H1 (cell line): ENCODE measurements at regions not wholly inside any gene's neighbourhood (a gene's known extent, or its start where the extent isn't known, plus 50 kb on each side); places are given as distances from the start of the nearest gene placed in this dataset.

Experiments
- BCL11A ChIP-seq, 2 experiments: IDR thresholded peaks; one replicate each; pipeline ENCODE4 v1.6.1; 2011; ENCODE audit warnings: low read depth in 2 of 2, low read length in 2 of 2, mild to moderate bottlenecking in 2 of 2
- EP300 ChIP-seq, 2 experiments: IDR thresholded peaks; 1 replicate in 1 of 2; 2 replicates in 1 of 2; pipeline ENCODE4 v1.6.1; 2011 to 2012; ENCODE audit warnings: low read depth in 2 of 2, low read length in 2 of 2, mild to moderate bottlenecking in 2 of 2, borderline replicate concordance in 1 of 2, inconsistent platforms in 1 of 2, moderate library complexity in 1 of 2
- EZH2 ChIP-seq: fragments of 200-600 bp; sonication (generic); IDR thresholded peaks from 2 replicates; pipeline ENCODE4 v1.7.1; 2012; ENCODE audit warnings: low read depth, mild to moderate bottlenecking, moderate library complexity, low read length, inconsistent platforms; ENCODE audit not compliant: severe bottlenecking
- JUND ChIP-seq: IDR thresholded peaks from 2 replicates; pipeline ENCODE4 v1.6.1; 2011; ENCODE audit warnings: mild to moderate bottlenecking, improper control_type of control experiment, low read length
- PHF8 ChIP-seq: fragments of 200-600 bp; sonication (generic); conservative IDR thresholded peaks from 2 replicates; pipeline ENCODE4 v1.7.1; 2012; ENCODE audit warnings: low read depth, mild to moderate bottlenecking, inconsistent platforms, low read length, moderate library complexity
- SP1 ChIP-seq: IDR thresholded peaks from 2 replicates; pipeline ENCODE4 v1.6.1; 2011; ENCODE audit warnings: low read depth, low read length
- SP2 ChIP-seq: IDR thresholded peaks from 2 replicates; pipeline ENCODE4 v1.6.1; 2012; ENCODE audit warnings: mild to moderate bottlenecking, low read length, inconsistent platforms
- TAF1 ChIP-seq: IDR thresholded peaks from 2 replicates; pipeline ENCODE4 v1.6.1; 2011; ENCODE audit warnings: mild to moderate bottlenecking, low read depth, low read length
- ZNF274 ChIP-seq: IDR thresholded peaks from 2 replicates; pipeline ENCODE4 v1.7.0; 2012; ENCODE audit warnings: low read length, borderline replicate concordance; ENCODE audit errors: extremely low read depth
- TF ChIP-seq, protein P1 (sequence below), 3 experiments: IDR thresholded peaks; 1 replicate in 2 of 3; 2 replicates in 1 of 3; pipeline versions ENCODE4 v1.5.1 to v1.6.1; 2011; ENCODE audit warnings: low read length in 3 of 3, mild to moderate bottlenecking in 3 of 3, inconsistent platforms in 2 of 3, low read depth in 1 of 3, moderate library complexity in 1 of 3; ENCODE audit not compliant: insufficient read depth in 1 of 3; ENCODE audit errors: control extremely low read depth in 1 of 3
- TF ChIP-seq, protein P2 (sequence below): fragments of 300-600 bp; sonication (generic); IDR thresholded peaks from 2 replicates; pipeline ENCODE4 v1.7.1; 2012; ENCODE audit warnings: low read length, moderate library complexity, mild to moderate bottlenecking, inconsistent platforms; ENCODE audit not compliant: insufficient replicate concordance
- TF ChIP-seq, protein P3 (sequence below): IDR thresholded peaks from 2 replicates; pipeline ENCODE4 v1.6.1; 2012; ENCODE audit warnings: low read length, inconsistent platforms

DNA sequence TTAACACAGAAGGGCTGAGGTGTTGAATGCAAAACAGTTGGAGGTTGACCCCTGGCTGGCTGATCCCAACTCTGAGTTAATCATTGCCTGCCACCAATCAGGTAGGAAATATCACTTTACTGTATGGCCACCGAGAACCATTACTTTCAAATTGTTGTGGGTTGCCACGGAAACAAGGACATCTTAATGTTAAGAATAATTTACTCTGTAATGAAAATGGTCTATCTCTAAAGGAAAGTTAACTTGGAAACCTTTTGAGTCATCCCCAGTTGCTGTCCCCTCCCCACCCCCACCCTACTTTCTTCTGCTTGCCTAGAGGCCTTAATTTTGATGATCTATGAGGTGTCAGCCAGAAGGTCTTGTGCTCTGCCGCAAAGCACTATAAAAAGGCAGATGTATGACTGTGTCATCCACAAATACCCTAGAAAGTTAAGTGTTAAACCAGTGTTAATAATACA is 78.7 kb upstream of the SNRK start:
- TF ChIP-seq EP300 (IDR thresholded peaks at IDR 0.05; ENCODE audit: borderline replicate concordance in 1 of 2, low read depth in 2 of 2, low read length in 2 of 2) (no peak), TAF1 (no peak), SP1 (no peak), EZH2 (no peak), PHF8 (no peak), SP2 (no peak), JUND (no peak), ZNF274 (no peak), BCL11A (IDR thresholded peaks at IDR 0.05; ENCODE audit: low read depth in 2 of 2, low read length in 2 of 2) (no peak)
- TF ChIP-seq, protein P1, sequence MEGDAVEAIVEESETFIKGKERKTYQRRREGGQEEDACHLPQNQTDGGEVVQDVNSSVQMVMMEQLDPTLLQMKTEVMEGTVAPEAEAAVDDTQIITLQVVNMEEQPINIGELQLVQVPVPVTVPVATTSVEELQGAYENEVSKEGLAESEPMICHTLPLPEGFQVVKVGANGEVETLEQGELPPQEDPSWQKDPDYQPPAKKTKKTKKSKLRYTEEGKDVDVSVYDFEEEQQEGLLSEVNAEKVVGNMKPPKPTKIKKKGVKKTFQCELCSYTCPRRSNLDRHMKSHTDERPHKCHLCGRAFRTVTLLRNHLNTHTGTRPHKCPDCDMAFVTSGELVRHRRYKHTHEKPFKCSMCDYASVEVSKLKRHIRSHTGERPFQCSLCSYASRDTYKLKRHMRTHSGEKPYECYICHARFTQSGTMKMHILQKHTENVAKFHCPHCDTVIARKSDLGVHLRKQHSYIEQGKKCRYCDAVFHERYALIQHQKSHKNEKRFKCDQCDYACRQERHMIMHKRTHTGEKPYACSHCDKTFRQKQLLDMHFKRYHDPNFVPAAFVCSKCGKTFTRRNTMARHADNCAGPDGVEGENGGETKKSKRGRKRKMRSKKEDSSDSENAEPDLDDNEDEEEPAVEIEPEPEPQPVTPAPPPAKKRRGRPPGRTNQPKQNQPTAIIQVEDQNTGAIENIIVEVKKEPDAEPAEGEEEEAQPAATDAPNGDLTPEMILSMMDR (IDR thresholded peaks at IDR 0.05; ENCODE audit: control extremely low read depth in 1 of 3, insufficient read depth in 1 of 3, low read depth in 1 of 3, low read length in 3 of 3): no peak
- TF ChIP-seq, protein P2, sequence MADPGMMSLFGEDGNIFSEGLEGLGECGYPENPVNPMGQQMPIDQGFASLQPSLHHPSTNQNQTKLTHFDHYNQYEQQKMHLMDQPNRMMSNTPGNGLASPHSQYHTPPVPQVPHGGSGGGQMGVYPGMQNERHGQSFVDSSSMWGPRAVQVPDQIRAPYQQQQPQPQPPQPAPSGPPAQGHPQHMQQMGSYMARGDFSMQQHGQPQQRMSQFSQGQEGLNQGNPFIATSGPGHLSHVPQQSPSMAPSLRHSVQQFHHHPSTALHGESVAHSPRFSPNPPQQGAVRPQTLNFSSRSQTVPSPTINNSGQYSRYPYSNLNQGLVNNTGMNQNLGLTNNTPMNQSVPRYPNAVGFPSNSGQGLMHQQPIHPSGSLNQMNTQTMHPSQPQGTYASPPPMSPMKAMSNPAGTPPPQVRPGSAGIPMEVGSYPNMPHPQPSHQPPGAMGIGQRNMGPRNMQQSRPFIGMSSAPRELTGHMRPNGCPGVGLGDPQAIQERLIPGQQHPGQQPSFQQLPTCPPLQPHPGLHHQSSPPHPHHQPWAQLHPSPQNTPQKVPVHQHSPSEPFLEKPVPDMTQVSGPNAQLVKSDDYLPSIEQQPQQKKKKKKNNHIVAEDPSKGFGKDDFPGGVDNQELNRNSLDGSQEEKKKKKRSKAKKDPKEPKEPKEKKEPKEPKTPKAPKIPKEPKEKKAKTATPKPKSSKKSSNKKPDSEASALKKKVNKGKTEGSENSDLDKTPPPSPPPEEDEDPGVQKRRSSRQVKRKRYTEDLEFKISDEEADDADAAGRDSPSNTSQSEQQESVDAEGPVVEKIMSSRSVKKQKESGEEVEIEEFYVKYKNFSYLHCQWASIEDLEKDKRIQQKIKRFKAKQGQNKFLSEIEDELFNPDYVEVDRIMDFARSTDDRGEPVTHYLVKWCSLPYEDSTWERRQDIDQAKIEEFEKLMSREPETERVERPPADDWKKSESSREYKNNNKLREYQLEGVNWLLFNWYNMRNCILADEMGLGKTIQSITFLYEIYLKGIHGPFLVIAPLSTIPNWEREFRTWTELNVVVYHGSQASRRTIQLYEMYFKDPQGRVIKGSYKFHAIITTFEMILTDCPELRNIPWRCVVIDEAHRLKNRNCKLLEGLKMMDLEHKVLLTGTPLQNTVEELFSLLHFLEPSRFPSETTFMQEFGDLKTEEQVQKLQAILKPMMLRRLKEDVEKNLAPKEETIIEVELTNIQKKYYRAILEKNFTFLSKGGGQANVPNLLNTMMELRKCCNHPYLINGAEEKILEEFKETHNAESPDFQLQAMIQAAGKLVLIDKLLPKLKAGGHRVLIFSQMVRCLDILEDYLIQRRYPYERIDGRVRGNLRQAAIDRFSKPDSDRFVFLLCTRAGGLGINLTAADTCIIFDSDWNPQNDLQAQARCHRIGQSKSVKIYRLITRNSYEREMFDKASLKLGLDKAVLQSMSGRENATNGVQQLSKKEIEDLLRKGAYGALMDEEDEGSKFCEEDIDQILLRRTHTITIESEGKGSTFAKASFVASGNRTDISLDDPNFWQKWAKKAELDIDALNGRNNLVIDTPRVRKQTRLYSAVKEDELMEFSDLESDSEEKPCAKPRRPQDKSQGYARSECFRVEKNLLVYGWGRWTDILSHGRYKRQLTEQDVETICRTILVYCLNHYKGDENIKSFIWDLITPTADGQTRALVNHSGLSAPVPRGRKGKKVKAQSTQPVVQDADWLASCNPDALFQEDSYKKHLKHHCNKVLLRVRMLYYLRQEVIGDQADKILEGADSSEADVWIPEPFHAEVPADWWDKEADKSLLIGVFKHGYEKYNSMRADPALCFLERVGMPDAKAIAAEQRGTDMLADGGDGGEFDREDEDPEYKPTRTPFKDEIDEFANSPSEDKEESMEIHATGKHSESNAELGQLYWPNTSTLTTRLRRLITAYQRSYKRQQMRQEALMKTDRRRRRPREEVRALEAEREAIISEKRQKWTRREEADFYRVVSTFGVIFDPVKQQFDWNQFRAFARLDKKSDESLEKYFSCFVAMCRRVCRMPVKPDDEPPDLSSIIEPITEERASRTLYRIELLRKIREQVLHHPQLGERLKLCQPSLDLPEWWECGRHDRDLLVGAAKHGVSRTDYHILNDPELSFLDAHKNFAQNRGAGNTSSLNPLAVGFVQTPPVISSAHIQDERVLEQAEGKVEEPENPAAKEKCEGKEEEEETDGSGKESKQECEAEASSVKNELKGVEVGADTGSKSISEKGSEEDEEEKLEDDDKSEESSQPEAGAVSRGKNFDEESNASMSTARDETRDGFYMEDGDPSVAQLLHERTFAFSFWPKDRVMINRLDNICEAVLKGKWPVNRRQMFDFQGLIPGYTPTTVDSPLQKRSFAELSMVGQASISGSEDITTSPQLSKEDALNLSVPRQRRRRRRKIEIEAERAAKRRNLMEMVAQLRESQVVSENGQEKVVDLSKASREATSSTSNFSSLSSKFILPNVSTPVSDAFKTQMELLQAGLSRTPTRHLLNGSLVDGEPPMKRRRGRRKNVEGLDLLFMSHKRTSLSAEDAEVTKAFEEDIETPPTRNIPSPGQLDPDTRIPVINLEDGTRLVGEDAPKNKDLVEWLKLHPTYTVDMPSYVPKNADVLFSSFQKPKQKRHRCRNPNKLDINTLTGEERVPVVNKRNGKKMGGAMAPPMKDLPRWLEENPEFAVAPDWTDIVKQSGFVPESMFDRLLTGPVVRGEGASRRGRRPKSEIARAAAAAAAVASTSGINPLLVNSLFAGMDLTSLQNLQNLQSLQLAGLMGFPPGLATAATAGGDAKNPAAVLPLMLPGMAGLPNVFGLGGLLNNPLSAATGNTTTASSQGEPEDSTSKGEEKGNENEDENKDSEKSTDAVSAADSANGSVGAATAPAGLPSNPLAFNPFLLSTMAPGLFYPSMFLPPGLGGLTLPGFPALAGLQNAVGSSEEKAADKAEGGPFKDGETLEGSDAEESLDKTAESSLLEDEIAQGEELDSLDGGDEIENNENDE: no peak
- TF ChIP-seq, protein P3, sequence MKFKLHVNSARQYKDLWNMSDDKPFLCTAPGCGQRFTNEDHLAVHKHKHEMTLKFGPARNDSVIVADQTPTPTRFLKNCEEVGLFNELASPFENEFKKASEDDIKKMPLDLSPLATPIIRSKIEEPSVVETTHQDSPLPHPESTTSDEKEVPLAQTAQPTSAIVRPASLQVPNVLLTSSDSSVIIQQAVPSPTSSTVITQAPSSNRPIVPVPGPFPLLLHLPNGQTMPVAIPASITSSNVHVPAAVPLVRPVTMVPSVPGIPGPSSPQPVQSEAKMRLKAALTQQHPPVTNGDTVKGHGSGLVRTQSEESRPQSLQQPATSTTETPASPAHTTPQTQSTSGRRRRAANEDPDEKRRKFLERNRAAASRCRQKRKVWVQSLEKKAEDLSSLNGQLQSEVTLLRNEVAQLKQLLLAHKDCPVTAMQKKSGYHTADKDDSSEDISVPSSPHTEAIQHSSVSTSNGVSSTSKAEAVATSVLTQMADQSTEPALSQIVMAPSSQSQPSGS: no peak
